ENCODE measurements at regions not wholly inside any gene's neighbourhood (a gene's known extent, or its start where the extent isn't known, plus 50 kb on each side); places are given as distances from the start of the nearest gene placed in this dataset.

DNA sequence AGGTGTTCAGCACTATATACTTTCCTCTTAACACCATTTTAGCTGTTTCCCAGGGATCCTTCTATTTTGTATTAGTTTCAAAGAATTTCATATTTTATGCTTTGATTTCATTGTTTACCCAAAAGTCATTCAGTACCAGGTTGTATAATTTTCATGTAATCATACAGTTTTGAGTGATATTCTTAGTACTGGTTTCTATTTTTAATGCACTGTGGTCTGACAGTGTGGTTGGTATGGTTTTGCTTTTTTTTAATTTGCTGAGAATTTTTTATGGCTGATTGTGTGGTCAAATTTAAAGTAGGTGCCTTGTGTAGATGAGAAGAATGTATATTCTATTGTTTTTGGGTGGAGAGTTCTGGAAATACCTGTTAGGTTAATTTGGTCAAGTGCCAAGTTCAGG, 323.4 kb upstream of the EPHA6 start:
- TF ChIP-seq, protein P1, sequence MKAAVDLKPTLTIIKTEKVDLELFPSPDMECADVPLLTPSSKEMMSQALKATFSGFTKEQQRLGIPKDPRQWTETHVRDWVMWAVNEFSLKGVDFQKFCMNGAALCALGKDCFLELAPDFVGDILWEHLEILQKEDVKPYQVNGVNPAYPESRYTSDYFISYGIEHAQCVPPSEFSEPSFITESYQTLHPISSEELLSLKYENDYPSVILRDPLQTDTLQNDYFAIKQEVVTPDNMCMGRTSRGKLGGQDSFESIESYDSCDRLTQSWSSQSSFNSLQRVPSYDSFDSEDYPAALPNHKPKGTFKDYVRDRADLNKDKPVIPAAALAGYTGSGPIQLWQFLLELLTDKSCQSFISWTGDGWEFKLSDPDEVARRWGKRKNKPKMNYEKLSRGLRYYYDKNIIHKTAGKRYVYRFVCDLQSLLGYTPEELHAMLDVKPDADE (IDR thresholded peaks at IDR 0.05): no peak
- TF ChIP-seq, protein P2, sequence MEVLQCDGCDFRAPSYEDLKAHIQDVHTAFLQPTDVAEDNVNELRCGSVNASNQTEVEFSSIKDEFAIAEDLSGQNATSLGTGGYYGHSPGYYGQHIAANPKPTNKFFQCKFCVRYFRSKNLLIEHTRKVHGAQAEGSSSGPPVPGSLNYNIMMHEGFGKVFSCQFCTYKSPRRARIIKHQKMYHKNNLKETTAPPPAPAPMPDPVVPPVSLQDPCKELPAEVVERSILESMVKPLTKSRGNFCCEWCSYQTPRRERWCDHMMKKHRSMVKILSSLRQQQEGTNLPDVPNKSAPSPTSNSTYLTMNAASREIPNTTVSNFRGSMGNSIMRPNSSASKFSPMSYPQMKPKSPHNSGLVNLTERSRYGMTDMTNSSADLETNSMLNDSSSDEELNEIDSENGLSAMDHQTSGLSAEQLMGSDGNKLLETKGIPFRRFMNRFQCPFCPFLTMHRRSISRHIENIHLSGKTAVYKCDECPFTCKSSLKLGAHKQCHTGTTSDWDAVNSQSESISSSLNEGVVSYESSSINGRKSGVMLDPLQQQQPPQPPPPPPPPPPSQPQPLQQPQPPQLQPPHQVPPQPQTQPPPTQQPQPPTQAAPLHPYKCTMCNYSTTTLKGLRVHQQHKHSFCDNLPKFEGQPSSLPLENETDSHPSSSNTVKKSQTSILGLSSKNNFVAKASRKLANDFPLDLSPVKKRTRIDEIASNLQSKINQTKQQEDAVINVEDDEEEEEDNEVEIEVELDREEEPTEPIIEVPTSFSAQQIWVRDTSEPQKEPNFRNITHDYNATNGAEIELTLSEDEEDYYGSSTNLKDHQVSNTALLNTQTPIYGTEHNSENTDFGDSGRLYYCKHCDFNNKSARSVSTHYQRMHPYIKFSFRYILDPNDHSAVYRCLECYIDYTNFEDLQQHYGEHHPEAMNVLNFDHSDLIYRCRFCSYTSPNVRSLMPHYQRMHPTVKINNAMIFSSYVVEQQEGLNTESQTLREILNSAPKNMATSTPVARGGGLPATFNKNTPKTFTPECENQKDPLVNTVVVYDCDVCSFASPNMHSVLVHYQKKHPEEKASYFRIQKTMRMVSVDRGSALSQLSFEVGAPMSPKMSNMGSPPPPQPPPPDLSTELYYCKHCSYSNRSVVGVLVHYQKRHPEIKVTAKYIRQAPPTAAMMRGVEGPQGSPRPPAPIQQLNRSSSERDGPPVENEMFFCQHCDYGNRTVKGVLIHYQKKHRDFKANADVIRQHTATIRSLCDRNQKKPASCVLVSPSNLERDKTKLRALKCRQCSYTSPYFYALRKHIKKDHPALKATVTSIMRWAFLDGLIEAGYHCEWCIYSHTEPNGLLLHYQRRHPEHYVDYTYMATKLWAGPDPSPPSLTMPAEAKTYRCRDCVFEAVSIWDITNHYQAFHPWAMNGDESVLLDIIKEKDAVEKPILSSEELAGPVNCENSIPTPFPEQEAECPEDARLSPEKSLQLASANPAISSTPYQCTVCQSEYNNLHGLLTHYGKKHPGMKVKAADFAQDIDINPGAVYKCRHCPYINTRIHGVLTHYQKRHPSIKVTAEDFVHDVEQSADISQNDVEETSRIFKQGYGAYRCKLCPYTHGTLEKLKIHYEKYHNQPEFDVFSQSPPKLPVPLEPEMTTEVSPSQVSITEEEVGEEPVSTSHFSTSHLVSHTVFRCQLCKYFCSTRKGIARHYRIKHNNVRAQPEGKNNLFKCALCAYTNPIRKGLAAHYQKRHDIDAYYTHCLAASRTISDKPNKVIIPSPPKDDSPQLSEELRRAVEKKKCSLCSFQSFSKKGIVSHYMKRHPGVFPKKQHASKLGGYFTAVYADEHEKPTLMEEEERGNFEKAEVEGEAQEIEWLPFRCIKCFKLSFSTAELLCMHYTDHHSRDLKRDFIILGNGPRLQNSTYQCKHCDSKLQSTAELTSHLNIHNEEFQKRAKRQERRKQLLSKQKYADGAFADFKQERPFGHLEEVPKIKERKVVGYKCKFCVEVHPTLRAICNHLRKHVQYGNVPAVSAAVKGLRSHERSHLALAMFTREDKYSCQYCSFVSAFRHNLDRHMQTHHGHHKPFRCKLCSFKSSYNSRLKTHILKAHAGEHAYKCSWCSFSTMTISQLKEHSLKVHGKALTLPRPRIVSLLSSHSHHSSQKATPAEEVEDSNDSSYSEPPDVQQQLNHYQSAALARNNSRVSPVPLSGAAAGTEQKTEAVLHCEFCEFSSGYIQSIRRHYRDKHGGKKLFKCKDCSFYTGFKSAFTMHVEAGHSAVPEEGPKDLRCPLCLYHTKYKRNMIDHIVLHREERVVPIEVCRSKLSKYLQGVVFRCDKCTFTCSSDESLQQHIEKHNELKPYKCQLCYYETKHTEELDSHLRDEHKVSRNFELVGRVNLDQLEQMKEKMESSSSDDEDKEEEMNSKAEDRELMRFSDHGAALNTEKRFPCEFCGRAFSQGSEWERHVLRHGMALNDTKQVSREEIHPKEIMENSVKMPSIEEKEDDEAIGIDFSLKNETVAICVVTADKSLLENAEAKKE (CRISPR knock-in tag; IDR thresholded peaks at IDR 0.05): no peak
- TF ChIP-seq POLR2AphosphoS5 (IDR thresholded peaks at IDR 0.05; ENCODE audit: low read depth) (no peak), JUNB (IDR thresholded peaks at IDR 0.05; ENCODE audit: unreplicated experiment) (no peak), EZH2phosphoT487 (IDR thresholded peaks at IDR 0.05; ENCODE audit: unreplicated experiment) (no peak), ZNF114 (CRISPR knock-in tag; IDR thresholded peaks at IDR 0.05) (no peak), NANOG (IDR thresholded peaks at IDR 0.05; ENCODE audit: borderline replicate concordance) (no peak), CREB1 (CRISPR knock-in tag; IDR thresholded peaks at IDR 0.05; ENCODE audit: low read depth) (no peak), ZNF331 (CRISPR knock-in tag; IDR thresholded peaks at IDR 0.05; ENCODE audit: low read depth) (no peak), STAT1 (IDR thresholded peaks at IDR 0.05; ENCODE audit: unreplicated experiment) (no peak), EZH2 (IDR thresholded peaks at IDR 0.05; ENCODE audit: low read depth, unreplicated experiment) (no peak)
- TF ChIP-seq, protein P3, sequence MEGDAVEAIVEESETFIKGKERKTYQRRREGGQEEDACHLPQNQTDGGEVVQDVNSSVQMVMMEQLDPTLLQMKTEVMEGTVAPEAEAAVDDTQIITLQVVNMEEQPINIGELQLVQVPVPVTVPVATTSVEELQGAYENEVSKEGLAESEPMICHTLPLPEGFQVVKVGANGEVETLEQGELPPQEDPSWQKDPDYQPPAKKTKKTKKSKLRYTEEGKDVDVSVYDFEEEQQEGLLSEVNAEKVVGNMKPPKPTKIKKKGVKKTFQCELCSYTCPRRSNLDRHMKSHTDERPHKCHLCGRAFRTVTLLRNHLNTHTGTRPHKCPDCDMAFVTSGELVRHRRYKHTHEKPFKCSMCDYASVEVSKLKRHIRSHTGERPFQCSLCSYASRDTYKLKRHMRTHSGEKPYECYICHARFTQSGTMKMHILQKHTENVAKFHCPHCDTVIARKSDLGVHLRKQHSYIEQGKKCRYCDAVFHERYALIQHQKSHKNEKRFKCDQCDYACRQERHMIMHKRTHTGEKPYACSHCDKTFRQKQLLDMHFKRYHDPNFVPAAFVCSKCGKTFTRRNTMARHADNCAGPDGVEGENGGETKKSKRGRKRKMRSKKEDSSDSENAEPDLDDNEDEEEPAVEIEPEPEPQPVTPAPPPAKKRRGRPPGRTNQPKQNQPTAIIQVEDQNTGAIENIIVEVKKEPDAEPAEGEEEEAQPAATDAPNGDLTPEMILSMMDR (conservative IDR thresholded peaks at IDR 0.05; ENCODE audit: low read depth in 2 of 2): no peak
- TF ChIP-seq, protein P4, sequence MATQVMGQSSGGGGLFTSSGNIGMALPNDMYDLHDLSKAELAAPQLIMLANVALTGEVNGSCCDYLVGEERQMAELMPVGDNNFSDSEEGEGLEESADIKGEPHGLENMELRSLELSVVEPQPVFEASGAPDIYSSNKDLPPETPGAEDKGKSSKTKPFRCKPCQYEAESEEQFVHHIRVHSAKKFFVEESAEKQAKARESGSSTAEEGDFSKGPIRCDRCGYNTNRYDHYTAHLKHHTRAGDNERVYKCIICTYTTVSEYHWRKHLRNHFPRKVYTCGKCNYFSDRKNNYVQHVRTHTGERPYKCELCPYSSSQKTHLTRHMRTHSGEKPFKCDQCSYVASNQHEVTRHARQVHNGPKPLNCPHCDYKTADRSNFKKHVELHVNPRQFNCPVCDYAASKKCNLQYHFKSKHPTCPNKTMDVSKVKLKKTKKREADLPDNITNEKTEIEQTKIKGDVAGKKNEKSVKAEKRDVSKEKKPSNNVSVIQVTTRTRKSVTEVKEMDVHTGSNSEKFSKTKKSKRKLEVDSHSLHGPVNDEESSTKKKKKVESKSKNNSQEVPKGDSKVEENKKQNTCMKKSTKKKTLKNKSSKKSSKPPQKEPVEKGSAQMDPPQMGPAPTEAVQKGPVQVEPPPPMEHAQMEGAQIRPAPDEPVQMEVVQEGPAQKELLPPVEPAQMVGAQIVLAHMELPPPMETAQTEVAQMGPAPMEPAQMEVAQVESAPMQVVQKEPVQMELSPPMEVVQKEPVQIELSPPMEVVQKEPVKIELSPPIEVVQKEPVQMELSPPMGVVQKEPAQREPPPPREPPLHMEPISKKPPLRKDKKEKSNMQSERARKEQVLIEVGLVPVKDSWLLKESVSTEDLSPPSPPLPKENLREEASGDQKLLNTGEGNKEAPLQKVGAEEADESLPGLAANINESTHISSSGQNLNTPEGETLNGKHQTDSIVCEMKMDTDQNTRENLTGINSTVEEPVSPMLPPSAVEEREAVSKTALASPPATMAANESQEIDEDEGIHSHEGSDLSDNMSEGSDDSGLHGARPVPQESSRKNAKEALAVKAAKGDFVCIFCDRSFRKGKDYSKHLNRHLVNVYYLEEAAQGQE (IDR thresholded peaks at IDR 0.05; ENCODE audit: unreplicated experiment): no peak
- H4K20me1 ChIP-seq (replicated peaks; ENCODE audit: insufficient read depth): no peaks in the 10 kb centered on the region
- H3K4me2 ChIP-seq: no peak overlapping the region
- H3K27ac ChIP-seq (ENCODE audit: low read depth): no peak overlapping the region
- H3K79me2 ChIP-seq (replicated peaks; ENCODE audit: insufficient read depth): no peaks in the 10 kb centered on the region
- no peaks in the 10 kb centered on the region for H3K4me1 Mint-ChIP-seq
- H3K9me3 Mint-ChIP-seq: peaks cover 14% of the 10 kb centered on the region
- H3K9me2 ChIP-seq (ENCODE audit: insufficient read depth): no peaks in the 10 kb centered on the region
- no peak overlapping the region for H3K4me3 ChIP-seq
- H3K27me3 Mint-ChIP-seq (ENCODE audit: insufficient read depth, low read depth, poor library complexity): peaks cover 3% of the 10 kb centered on the region
- no peaks in the 10 kb centered on the region for H3K36me3 ChIP-seq (ENCODE audit: insufficient read depth)
- H3K4me1 ChIP-seq (ENCODE audit: insufficient read depth): no peaks in the 10 kb centered on the region
- H3K27me3 ChIP-seq (ENCODE audit: insufficient read depth): no peaks in the 10 kb centered on the region
- no peak overlapping the region for H2AFZ ChIP-seq
- no peaks in the 10 kb centered on the region for H3F3A ChIP-seq (replicated peaks; ENCODE audit: low read depth)
- peaks cover 3% of the 10 kb centered on the region; the same call in 2 of the 3 replicates for H3K36me3 Mint-ChIP-seq (ENCODE audit: low read depth)
- H3K4me3 Mint-ChIP-seq: no peak overlapping the region
- ATAC-seq (no peak), DNase-seq (ENCODE audit: low spot score) (no peak)
- no peak overlapping the region for H3K27ac Mint-ChIP-seq
